Esophagus muscularis mucosa (tissue), 3 donors: ENCODE measurements at regions not wholly inside any gene's neighbourhood (a gene's known extent, or its start where the extent isn't known, plus 50 kb on each side); places are given as distances from the start of the nearest gene placed in this dataset.

ENCODE experiments used
- POLR2AphosphoS5 ChIP-seq, 2 donors: sonication (generic); formaldehyde crosslinking; IDR thresholded peaks; one replicate each; pipeline ENCODE4 v1.6.1; 2017; ENCODE audit warnings: antibody characterized with exemption in 2 of 2
- TF ChIP-seq, protein P1 (sequence below), 3 experiments: fragments of 200-600 bp in 2 of 3; fragments of 450-650 bp in 1 of 3; sonication (generic) in 2 of 3; IDR thresholded peaks; one replicate each; pipeline ENCODE4 v1.5.1; 2017 to 2019; ENCODE audit warnings: antibody characterized with exemption in 3 of 3, mild to moderate bottlenecking in 2 of 3, moderate library complexity in 1 of 3

DNA sequence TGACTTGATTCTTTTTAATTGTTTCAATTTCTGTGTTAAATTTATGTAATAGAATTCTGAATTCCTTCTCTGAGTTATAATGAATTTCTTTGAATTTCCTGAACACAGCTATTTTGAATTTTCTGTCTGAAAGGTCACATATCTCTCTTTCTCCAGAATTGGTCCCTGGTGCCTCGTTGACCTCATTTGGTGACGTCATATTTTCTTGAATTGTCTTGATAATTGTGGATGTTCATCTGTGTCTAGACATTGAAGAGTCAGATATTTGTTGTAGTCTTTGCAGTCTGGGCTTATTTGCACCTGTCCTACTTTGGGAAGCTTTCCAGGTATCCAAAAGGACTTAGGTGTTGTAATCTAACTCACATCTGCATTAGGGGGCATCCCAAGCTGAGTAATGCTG lies 111.4 kb upstream of the LRRTM4 start:
- no peak for TF ChIP-seq POLR2AphosphoS5 (IDR thresholded peaks at IDR 0.05)
- TF ChIP-seq, protein P1, sequence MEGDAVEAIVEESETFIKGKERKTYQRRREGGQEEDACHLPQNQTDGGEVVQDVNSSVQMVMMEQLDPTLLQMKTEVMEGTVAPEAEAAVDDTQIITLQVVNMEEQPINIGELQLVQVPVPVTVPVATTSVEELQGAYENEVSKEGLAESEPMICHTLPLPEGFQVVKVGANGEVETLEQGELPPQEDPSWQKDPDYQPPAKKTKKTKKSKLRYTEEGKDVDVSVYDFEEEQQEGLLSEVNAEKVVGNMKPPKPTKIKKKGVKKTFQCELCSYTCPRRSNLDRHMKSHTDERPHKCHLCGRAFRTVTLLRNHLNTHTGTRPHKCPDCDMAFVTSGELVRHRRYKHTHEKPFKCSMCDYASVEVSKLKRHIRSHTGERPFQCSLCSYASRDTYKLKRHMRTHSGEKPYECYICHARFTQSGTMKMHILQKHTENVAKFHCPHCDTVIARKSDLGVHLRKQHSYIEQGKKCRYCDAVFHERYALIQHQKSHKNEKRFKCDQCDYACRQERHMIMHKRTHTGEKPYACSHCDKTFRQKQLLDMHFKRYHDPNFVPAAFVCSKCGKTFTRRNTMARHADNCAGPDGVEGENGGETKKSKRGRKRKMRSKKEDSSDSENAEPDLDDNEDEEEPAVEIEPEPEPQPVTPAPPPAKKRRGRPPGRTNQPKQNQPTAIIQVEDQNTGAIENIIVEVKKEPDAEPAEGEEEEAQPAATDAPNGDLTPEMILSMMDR (IDR thresholded peaks at IDR 0.05) = no peak
